ENCODE measurements at regions not wholly inside any gene's neighbourhood (a gene's known extent, or its start where the extent isn't known, plus 50 kb on each side); places are given as distances from the start of the nearest gene placed in this dataset.

- Histone ChIP-seq H3K4me1 (ENCODE audit: insufficient read depth, insufficient read length) (no peaks in the 10 kb centered on the region), H3K9ac (ENCODE audit: insufficient read length, low read depth) (no peak overlapping the region), H3K4me3 (ENCODE audit: insufficient read length, low read depth) (no peak overlapping the region), H3K27me3 (ENCODE audit: insufficient read depth, insufficient read length) (no peaks in the 10 kb centered on the region), H3K9me3 (ENCODE audit: insufficient read depth, low read length) (0 out of 2 replicates have a peak, but pooled peaks cover 4% of the 10 kb centered on the region), H3K36me3 (ENCODE audit: insufficient read depth, insufficient read length, low read length) (no peaks in the 10 kb centered on the region)
- TF ChIP-seq YY1 (IDR thresholded peaks at IDR 0.05; ENCODE audit: insufficient read depth, insufficient read length) (no peak), ZNF274 (IDR thresholded peaks at IDR 0.05; ENCODE audit: low read depth, low read length) (no peak), SUZ12 (IDR thresholded peaks at IDR 0.05; ENCODE audit: extremely low read depth, insufficient read depth, insufficient read length) (no peak)
- no peak for DNase-seq (ENCODE audit: low read depth, low spot score)
Observed at GRCh38 chr3:174398761-174399160, 460.4 kb upstream of the NAALADL2 start.

DNA sequence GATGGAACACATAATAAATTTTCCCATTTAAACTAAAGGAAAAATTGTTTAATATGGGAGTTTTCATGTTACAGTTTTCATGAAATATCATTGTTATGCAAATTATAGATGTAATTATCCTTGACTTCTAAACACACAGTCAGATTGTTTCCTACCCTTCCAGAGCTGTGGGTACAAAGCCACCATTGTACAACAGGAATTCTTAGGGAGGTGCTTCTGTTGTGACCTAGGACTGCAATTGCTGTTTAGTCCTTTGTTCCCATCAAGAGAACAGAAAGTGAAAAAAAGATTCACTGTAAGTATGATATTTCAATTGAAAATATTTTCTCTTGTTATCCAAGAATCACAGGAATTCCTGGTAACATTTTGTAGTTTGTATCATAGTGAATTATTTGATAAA, 455.3 kb upstream of the NAALADL2 start:
- Histone ChIP-seq H3K9me3 (ENCODE audit: insufficient read depth, low read length) (0 out of 2 replicates have a peak, but pooled peaks cover 6% of the 10 kb centered on the region), H3K4me3 (ENCODE audit: insufficient read length, low read depth) (no peak overlapping the region), H3K36me3 (ENCODE audit: insufficient read depth, insufficient read length, low read length) (no peaks in the 10 kb centered on the region), H3K9ac (ENCODE audit: insufficient read length, low read depth) (no peak overlapping the region), H3K27me3 (ENCODE audit: insufficient read depth, insufficient read length) (no peaks in the 10 kb centered on the region), H3K4me1 (ENCODE audit: insufficient read depth, insufficient read length) (no peaks in the 10 kb centered on the region)
- DNase-seq (ENCODE audit: low read depth, low spot score), result no peak
- TF ChIP-seq SUZ12 (IDR thresholded peaks at IDR 0.05; ENCODE audit: extremely low read depth, insufficient read depth, insufficient read length), result no peak
- no peak for TF ChIP-seq YY1 (IDR thresholded peaks at IDR 0.05; ENCODE audit: insufficient read depth, insufficient read length)
- TF ChIP-seq ZNF274 (IDR thresholded peaks at IDR 0.05; ENCODE audit: low read depth, low read length), result no peak

GRCh38 chr3:174408310-174408709, 450.8 kb upstream of the NAALADL2 start:
- Histone ChIP-seq H3K27me3 (ENCODE audit: insufficient read depth, insufficient read length) (no peaks in the 10 kb centered on the region), H3K9me3 (ENCODE audit: insufficient read depth, low read length) (0 out of 2 replicates have a peak, but pooled peaks cover 6% of the 10 kb centered on the region), H3K4me1 (ENCODE audit: insufficient read depth, insufficient read length) (no peaks in the 10 kb centered on the region), H3K36me3 (ENCODE audit: insufficient read depth, insufficient read length, low read length) (no peaks in the 10 kb centered on the region), H3K9ac (ENCODE audit: insufficient read length, low read depth) (no peak overlapping the region), H3K4me3 (ENCODE audit: insufficient read length, low read depth) (no peak overlapping the region)
- DNase-seq (ENCODE audit: low read depth, low spot score), result no peak
- no peak for TF ChIP-seq YY1 (IDR thresholded peaks at IDR 0.05; ENCODE audit: insufficient read depth, insufficient read length)
- no peak for TF ChIP-seq SUZ12 (IDR thresholded peaks at IDR 0.05; ENCODE audit: extremely low read depth, insufficient read depth, insufficient read length)
- TF ChIP-seq ZNF274 (IDR thresholded peaks at IDR 0.05; ENCODE audit: low read depth, low read length), result no peak

DNA sequence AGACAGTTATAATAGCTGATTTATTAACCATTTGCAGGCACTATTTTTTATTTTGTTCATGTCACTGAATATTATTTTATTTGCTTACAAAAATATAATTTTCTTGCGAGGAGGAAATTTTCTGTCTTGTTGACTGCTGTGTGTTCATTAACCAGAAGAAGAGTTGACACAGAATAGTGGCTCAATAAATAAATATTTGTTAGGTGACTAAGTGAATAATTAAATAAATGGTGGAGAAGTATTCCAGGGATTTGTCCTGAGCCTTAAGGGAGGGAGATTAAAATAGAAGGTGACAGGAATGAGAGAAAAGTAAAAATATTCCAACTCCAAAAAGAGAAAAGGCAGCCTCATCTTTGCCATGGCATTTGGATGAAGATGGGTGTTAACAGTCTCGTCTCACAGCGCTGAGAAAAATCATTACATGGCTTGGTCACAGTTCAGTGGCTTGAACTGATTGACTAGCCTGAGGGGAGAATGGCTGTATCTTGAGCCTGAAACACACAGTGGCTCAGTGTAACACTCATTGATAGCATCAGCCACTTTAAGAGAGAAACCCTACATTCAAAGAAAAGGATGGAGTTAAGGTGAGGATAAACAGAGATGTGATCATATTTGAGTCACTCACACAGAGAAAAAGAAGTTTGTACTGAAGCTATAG, 449.9 kb upstream of the NAALADL2 start:
- DNase-seq (ENCODE audit: low read depth, low spot score), result no peak
- Histone ChIP-seq H3K36me3 (ENCODE audit: insufficient read depth, insufficient read length, low read length) (no peaks in the 10 kb centered on the region), H3K4me1 (ENCODE audit: insufficient read depth, insufficient read length) (no peaks in the 10 kb centered on the region), H3K9me3 (ENCODE audit: insufficient read depth, low read length) (0 out of 2 replicates have a peak, but pooled peaks cover 6% of the 10 kb centered on the region), H3K9ac (ENCODE audit: insufficient read length, low read depth) (no peak overlapping the region), H3K4me3 (ENCODE audit: insufficient read length, low read depth) (no peak overlapping the region), H3K27me3 (ENCODE audit: insufficient read depth, insufficient read length) (no peaks in the 10 kb centered on the region)
- TF ChIP-seq SUZ12 (IDR thresholded peaks at IDR 0.05; ENCODE audit: extremely low read depth, insufficient read depth, insufficient read length) (no peak), YY1 (IDR thresholded peaks at IDR 0.05; ENCODE audit: insufficient read depth, insufficient read length) (no peak), ZNF274 (IDR thresholded peaks at IDR 0.05; ENCODE audit: low read depth, low read length) (no peak)

GRCh38 chr3:174413062-174413912, 445.8 kb upstream of the NAALADL2 start:
- Histone ChIP-seq H3K4me3 (ENCODE audit: insufficient read length, low read depth) (no peak overlapping the region), H3K9ac (ENCODE audit: insufficient read length, low read depth) (no peak overlapping the region), H3K27me3 (ENCODE audit: insufficient read depth, insufficient read length) (no peaks in the 10 kb centered on the region), H3K9me3 (ENCODE audit: insufficient read depth, low read length) (no peaks in the 10 kb centered on the region), H3K4me1 (ENCODE audit: insufficient read depth, insufficient read length) (no peaks in the 10 kb centered on the region), H3K36me3 (ENCODE audit: insufficient read depth, insufficient read length, low read length) (no peaks in the 10 kb centered on the region)
- peak; percentile 77 for DNase-seq (ENCODE audit: low read depth, low spot score)
- no peak for TF ChIP-seq SUZ12 (IDR thresholded peaks at IDR 0.05; ENCODE audit: extremely low read depth, insufficient read depth, insufficient read length)
- TF ChIP-seq ZNF274 (IDR thresholded peaks at IDR 0.05; ENCODE audit: low read depth, low read length), result no peak
- TF ChIP-seq YY1 (IDR thresholded peaks at IDR 0.05; ENCODE audit: insufficient read depth, insufficient read length), result no peak

DNA sequence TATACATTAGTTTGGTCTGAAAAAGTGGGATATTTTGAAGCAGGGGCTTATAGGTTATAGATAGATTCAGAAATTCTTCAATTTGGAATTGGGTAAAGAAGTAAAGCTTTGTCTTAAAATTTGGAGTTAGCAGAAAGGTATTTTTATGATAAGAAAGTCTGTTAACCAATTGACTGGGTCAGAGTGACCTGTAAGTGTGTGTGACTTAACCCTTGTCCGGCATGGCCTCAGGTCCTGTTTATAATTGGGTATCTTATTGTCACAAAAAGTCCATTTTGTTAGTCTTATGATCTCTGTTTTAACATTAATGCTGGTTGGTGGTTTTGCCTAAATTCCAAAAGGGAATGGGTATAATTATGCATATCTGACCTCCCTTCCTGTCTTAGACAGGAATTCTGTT, 444.2 kb upstream of the NAALADL2 start:
- TF ChIP-seq SUZ12 (IDR thresholded peaks at IDR 0.05; ENCODE audit: extremely low read depth, insufficient read depth, insufficient read length) (no peak), ZNF274 (IDR thresholded peaks at IDR 0.05; ENCODE audit: low read depth, low read length) (no peak), YY1 (IDR thresholded peaks at IDR 0.05; ENCODE audit: insufficient read depth, insufficient read length) (no peak)
- no peak for DNase-seq (ENCODE audit: low read depth, low spot score)
- Histone ChIP-seq H3K36me3 (ENCODE audit: insufficient read depth, insufficient read length, low read length) (no peaks in the 10 kb centered on the region), H3K27me3 (ENCODE audit: insufficient read depth, insufficient read length) (no peaks in the 10 kb centered on the region), H3K9ac (ENCODE audit: insufficient read length, low read depth) (no peak overlapping the region), H3K9me3 (ENCODE audit: insufficient read depth, low read length) (no peaks in the 10 kb centered on the region), H3K4me3 (ENCODE audit: insufficient read length, low read depth) (no peak overlapping the region), H3K4me1 (ENCODE audit: insufficient read depth, insufficient read length) (no peaks in the 10 kb centered on the region)

DNA sequence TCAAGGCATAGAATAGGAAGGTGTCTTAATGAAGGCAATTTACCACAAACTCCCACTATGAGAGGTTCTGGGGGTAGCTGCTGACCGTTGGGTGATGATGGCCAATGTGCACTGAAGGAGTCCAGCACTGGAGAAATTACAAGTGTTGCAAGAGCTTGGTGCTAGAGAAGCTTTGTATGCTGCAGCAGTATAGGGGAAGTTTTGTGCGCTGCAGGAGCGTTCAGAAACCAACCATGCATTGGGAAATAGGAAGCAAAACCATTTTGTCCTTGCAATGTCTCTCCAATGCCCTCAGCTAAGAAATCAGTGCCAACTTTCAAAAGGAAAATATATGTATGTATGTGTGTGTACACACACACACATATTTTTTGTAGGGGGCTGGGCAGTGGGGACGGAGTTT, 441.6 kb upstream of the NAALADL2 start:
- Histone ChIP-seq H3K4me1 (ENCODE audit: insufficient read depth, insufficient read length) (no peaks in the 10 kb centered on the region), H3K27me3 (ENCODE audit: insufficient read depth, insufficient read length) (no peaks in the 10 kb centered on the region), H3K9ac (ENCODE audit: insufficient read length, low read depth) (no peak overlapping the region), H3K36me3 (ENCODE audit: insufficient read depth, insufficient read length, low read length) (no peaks in the 10 kb centered on the region), H3K9me3 (ENCODE audit: insufficient read depth, low read length) (no peaks in the 10 kb centered on the region), H3K4me3 (ENCODE audit: insufficient read length, low read depth) (no peak overlapping the region)
- no peak for DNase-seq (ENCODE audit: low read depth, low spot score)
- TF ChIP-seq SUZ12 (IDR thresholded peaks at IDR 0.05; ENCODE audit: extremely low read depth, insufficient read depth, insufficient read length) (no peak), ZNF274 (IDR thresholded peaks at IDR 0.05; ENCODE audit: low read depth, low read length) (no peak), YY1 (IDR thresholded peaks at IDR 0.05; ENCODE audit: insufficient read depth, insufficient read length) (no peak)

Measured in NT2/D1 (cell line).